Renal pelvis (tissue), 1 donor: ENCODE measurements at regions not wholly inside any gene's neighbourhood (a gene's known extent, or its start where the extent isn't known, plus 50 kb on each side); places are given as distances from the start of the nearest gene placed in this dataset.

Source experiments
- DNase-seq: peaks from one replicate; pipeline ENCODE4 v3.0.0-alpha.2; 2013

DNA sequence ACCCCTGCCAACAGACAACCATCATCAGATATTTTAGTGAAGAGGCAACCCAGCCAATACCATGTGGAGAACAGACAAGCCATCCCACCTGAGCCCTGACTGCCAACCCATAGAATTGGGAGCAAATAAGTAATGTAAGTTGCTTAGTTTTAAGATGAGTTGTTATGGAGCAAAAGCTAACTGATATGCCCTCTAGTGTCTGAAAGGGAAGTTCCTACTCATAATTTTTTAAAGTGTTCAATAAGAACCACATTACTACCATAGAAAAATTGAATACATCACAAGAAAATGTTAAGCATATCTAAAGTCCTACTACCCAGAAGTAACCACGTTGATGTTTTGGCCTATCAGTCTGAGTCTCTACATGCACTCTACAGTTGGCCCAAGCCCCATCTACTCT lies 50.8 kb upstream of the SLC36A4 start:
- DNase-seq = no peak

- peak; percentile 28 for DNase-seq
Measured at GRCh38 chr11:93249459-93250220, 51.8 kb upstream of the SLC36A4 start.

- DNase-seq = no peak
Measured at GRCh38 chr11:93250326-93250725, 52.5 kb upstream of the SLC36A4 start.

- DNase-seq = no peak
Measured at GRCh38 chr11:93251922-93252321, 54.1 kb upstream of the SLC36A4 start.

DNA sequence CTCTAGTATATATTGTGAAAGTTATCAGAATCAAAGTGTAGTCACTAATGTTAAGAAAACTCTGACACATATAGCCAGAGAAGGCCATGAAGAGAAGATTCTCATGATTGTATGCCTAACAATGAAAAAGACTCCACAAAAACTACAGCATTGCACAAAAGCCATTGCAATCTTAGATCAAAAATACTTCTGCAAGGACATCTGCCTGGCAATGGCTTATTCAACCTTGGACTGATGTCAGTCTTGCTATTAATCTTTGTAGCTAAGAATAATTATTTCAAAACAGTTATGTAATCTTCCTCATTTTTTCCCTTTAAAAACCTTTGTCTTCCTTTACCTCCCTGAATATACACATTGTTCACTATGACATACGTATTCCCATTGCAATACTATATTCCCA lies 55.3 kb upstream of the SLC36A4 start:
- DNase-seq = no peak

- DNase-seq = no peak
Measured at GRCh38 chr11:93256623-93257022, 58.8 kb upstream of the SLC36A4 start.

DNA sequence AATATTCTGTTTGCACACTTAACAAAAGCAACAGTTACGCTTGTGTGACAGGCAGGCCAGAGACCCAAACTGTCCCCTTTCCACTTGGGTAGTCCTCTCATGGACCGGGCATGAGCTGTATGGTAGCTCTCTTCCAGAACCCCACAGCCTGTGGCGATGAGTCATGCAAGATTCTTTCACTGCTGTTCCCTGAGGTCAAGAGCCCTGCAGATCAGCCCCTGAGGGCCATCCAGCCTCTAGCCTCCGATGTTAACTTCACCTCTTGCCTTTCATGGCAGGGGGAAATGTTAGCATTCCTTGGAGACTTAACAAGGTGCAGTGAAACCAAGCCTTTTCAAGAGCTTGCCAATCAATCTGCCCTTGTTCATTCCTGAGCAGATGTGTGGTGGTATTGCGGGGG lies 63.2 kb upstream of the DEUP1 start:
- no peak for DNase-seq

DNA sequence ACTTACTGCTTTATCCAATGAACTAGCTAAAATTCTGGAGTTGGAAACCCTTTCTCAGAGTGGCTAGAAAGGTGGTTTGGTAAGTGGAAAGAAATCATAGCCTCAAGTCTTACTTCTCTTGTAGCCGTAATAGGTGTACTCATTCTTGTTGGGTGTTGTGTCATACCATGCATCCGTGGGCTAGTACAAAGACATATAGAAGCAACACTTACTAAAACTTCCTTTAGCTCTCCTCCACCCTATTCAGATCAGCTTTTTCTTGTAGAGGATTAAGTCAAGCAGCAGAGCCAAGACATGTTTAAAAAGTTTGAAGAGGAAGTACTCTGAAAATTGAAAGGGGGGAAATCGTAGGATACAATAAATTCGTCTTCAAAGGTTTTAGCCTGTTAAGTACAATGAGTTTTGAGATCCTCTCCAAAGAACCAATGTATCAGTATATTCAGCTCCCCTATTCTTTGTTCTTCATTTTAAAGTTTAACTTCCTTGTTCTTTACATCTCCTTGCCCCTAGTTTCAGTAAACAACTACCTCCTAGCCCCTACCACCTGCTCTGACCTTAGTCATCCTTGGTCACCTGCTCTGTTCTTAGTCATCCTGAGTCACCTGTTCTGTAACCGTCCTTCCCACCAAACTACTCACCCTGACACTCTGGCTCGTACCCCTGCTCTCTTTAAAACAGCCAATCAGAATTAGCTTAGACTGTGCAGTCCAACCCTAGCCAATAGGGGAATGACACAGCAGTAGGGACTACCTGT lies 62.1 kb upstream of the DEUP1 start:
- DNase-seq = no peak

GRCh38 chr11:93271596-93271995 lies 58.9 kb upstream of the DEUP1 start:
- no peak for DNase-seq

DNA sequence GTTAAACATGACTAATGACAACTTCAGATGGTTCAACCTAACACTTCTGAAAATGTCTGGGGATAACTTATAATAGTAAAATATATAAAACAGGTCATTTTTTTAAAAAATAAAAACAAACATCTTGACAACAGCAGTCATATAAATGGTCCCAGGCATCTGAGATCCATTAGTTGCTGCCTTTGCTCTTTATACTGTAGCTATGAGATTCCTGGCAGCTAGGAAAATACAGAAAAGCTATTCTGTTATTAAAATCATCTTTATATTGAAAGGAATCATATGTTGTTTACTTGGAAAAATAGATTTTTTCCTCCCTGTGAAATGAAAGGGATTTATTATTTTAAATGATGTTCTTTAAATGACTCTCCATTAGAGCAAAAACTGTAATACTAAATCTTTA lies 55.7 kb upstream of the DEUP1 start:
- DNase-seq = no peak

GRCh38 chr11:93278976-93279375 lies 51.6 kb upstream of the DEUP1 start:
- DNase-seq = no peak

DNA sequence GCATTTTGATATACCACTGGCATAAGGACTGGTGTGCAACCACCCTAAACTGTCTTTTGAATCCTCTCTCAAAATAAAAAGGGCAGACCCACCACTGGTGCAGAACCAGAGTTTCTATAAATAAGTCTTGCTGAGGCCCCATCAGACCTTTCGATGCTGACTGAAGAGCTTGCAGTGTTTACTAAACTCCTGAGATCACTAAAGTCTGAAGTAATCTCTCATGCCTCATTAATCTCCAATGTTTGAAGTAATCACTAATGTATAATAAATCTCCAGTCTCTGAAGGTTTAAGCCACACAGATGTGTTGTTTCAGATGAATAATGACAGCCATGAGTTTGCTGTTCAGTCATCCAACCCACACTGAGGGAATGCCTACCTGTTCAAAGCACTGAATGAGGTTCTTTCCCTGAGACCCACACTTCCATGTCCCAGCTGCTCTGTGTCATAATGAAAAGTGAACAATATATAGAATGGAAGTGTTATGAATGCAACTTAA lies 50.6 kb upstream of the DEUP1 start:
- peak; percentile 84 for DNase-seq
